ENCODE measurements at regions not wholly inside any gene's neighbourhood (a gene's known extent, or its start where the extent isn't known, plus 50 kb on each side); places are given as distances from the start of the nearest gene placed in this dataset.

DNA sequence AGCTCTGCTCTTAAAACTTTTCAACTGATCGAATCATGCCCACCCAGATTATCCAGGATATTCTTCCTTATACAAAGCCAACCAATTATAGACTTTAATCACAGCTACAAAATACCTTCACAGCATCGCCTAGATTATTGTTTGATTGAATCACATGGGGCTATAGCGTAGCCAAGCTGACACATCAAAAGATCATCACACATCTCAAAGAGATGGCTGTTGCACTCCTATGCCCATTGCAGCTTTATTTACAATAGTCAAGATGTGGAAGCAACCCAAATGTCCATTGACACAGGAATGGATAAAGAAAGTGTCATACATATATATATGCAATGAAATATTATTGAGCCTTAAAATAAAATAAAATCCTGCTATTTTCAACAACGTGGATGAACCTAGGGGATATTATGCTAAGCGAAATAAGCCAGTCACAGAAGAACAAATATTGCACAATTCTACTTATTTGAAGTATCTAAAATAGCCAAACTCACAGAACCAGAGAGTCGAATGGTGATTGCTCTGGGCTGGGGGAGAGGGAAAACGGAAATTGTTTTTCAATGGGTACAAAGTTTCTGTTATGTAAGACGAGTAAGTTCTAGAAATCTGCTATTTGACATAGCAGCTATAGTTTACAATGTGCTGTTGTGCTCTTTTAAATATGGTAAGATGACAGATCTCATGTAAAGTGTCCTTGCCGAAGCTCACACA is 60.9 kb upstream of the ERCC4 start (continued):
- TF ChIP-seq RXRB (CRISPR knock-in tag; IDR thresholded peaks at IDR 0.05; ENCODE audit: borderline replicate concordance) (peak; percentile 50; the same call in 1 of the 2 replicates), ZNF205 (CRISPR knock-in tag; IDR thresholded peaks at IDR 0.05) (peak; percentile 19; the same call in 1 of the 2 replicates), SNRNP70 (IDR thresholded peaks at IDR 0.05; ENCODE audit: low read depth, low read length) (no peak), PHF21A (CRISPR knock-in tag; IDR thresholded peaks at IDR 0.05) (no peak), SIX4 (CRISPR knock-in tag; IDR thresholded peaks at IDR 0.05) (no peak), ZEB1 (IDR thresholded peaks at IDR 0.05; ENCODE audit: insufficient replicate concordance, low read depth) (no peak), TAF1 (CRISPR knock-in tag; IDR thresholded peaks at IDR 0.05) (no peak), MEF2D (CRISPR knock-in tag; IDR thresholded peaks at IDR 0.05) (no peak), NFE2L1 (CRISPR knock-in tag; IDR thresholded peaks at IDR 0.05; ENCODE audit: borderline replicate concordance) (no peak), ZNF10 (CRISPR knock-in tag; IDR thresholded peaks at IDR 0.05; ENCODE audit: borderline replicate concordance, low read depth) (no peak), ELF3 (CRISPR knock-in tag; IDR thresholded peaks at IDR 0.05) (peak; percentile 75), PATZ1 (CRISPR knock-in tag; IDR thresholded peaks at IDR 0.05) (peak; percentile 26; the same call in 1 of the 2 replicates), ZBTB2 (CRISPR knock-in tag; IDR thresholded peaks at IDR 0.05; ENCODE audit: low read depth) (no peak), HNF4A (CRISPR knock-in tag; IDR thresholded peaks at IDR 0.05) (peak; percentile 50; the same call in 1 of the 2 replicates), BORCS8-MEF2B (CRISPR knock-in tag; IDR thresholded peaks at IDR 0.05) (no peak), HDAC1 (CRISPR knock-in tag; IDR thresholded peaks at IDR 0.05) (peak; percentile 22; the same call in 1 of the 2 replicates), ZNF572 (CRISPR knock-in tag; IDR thresholded peaks at IDR 0.05) (no peak), FOXP4 (CRISPR knock-in tag; IDR thresholded peaks at IDR 0.05) (no peak)
- TF ChIP-seq, protein P1, sequence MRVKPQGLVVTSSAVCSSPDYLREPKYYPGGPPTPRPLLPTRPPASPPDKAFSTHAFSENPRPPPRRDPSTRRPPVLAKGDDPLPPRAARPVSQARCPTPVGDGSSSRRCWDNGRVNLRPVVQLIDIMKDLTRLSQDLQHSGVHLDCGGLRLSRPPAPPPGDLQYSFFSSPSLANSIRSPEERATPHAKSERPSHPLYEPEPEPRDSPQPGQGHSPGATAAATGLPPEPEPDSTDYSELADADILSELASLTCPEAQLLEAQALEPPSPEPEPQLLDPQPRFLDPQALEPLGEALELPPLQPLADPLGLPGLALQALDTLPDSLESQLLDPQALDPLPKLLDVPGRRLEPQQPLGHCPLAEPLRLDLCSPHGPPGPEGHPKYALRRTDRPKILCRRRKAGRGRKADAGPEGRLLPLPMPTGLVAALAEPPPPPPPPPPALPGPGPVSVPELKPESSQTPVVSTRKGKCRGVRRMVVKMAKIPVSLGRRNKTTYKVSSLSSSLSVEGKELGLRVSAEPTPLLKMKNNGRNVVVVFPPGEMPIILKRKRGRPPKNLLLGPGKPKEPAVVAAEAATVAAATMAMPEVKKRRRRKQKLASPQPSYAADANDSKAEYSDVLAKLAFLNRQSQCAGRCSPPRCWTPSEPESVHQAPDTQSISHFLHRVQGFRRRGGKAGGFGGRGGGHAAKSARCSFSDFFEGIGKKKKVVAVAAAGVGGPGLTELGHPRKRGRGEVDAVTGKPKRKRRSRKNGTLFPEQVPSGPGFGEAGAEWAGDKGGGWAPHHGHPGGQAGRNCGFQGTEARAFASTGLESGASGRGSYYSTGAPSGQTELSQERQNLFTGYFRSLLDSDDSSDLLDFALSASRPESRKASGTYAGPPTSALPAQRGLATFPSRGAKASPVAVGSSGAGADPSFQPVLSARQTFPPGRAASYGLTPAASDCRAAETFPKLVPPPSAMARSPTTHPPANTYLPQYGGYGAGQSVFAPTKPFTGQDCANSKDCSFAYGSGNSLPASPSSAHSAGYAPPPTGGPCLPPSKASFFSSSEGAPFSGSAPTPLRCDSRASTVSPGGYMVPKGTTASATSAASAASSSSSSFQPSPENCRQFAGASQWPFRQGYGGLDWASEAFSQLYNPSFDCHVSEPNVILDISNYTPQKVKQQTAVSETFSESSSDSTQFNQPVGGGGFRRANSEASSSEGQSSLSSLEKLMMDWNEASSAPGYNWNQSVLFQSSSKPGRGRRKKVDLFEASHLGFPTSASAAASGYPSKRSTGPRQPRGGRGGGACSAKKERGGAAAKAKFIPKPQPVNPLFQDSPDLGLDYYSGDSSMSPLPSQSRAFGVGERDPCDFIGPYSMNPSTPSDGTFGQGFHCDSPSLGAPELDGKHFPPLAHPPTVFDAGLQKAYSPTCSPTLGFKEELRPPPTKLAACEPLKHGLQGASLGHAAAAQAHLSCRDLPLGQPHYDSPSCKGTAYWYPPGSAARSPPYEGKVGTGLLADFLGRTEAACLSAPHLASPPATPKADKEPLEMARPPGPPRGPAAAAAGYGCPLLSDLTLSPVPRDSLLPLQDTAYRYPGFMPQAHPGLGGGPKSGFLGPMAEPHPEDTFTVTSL (CRISPR knock-in tag; IDR thresholded peaks at IDR 0.05; ENCODE audit: borderline replicate concordance) = peak; percentile 76; the same call in 1 of the 2 replicates
